Fibroblast of lung (primary cell): ENCODE measurements at regions not wholly inside any gene's neighbourhood (a gene's known extent, or its start where the extent isn't known, plus 50 kb on each side); places are given as distances from the start of the nearest gene placed in this dataset.

Source experiments
- DNase-seq, 2 donors: peaks; one replicate each; pipeline versions ENCODE4 v3.0.0 to v3.0.0-alpha.2; 2010; ENCODE audit warnings: low read depth in 2 of 2
- H2AFZ ChIP-seq: 2 replicates; pipeline ENCODE4 v1.5.1; 2012; ENCODE audit warnings: low read length, control low read depth, inconsistent platforms
- H3K27ac ChIP-seq: 2 replicates; pipeline ENCODE4 v1.5.1; 2011; ENCODE audit warnings: low read length, control low read depth; ENCODE audit not compliant: insufficient read depth
- H3K27me3 ChIP-seq: 2 replicates; pipeline ENCODE4 v1.5.1; 2011; ENCODE audit warnings: mild to moderate bottlenecking, low read length; ENCODE audit not compliant: control insufficient read depth, insufficient read depth
- H3K36me3 ChIP-seq: 2 replicates; pipeline ENCODE4 v1.5.1; 2011; ENCODE audit warnings: low read length; ENCODE audit not compliant: control insufficient read depth, insufficient read depth
- H3K4me1 ChIP-seq: 2 replicates; pipeline ENCODE4 v1.5.1; 2011; ENCODE audit warnings: low read length; ENCODE audit not compliant: control insufficient read depth, insufficient read depth; ENCODE audit errors: extremely low read depth
- H3K4me2 ChIP-seq: 2 replicates; pipeline ENCODE4 v1.5.1; 2011; ENCODE audit warnings: low read length, control low read depth; ENCODE audit not compliant: insufficient read depth; ENCODE audit errors: extremely low read depth
- H3K4me3 ChIP-seq, 4 experiments: fragments of 200-600 bp in 1 of 4; sonication (generic) in 1 of 4; replicated peaks in 1 of 4; 2 replicates each; pipeline ENCODE4 v1.5.1; 2011 to 2016; ENCODE audit warnings: low read length in 4 of 4, low read depth in 3 of 4, mild to moderate bottlenecking in 3 of 4, control low read depth in 2 of 4, inconsistent platforms in 1 of 4, mixed read lengths in 1 of 4; ENCODE audit not compliant: insufficient read depth in 1 of 4; ENCODE audit errors: control extremely low read depth in 1 of 4
- H3K79me2 ChIP-seq: 2 replicates; pipeline ENCODE4 v1.5.1; 2012; ENCODE audit warnings: mild to moderate bottlenecking, low read length, inconsistent platforms; ENCODE audit not compliant: control insufficient read depth, insufficient read depth
- H3K9ac ChIP-seq: 2 replicates; pipeline ENCODE4 v1.5.1; 2011; ENCODE audit warnings: mild to moderate bottlenecking, low read length, control low read depth; ENCODE audit not compliant: insufficient read depth
- H3K9me3 ChIP-seq: 2 replicates; pipeline ENCODE4 v1.5.1; 2012; ENCODE audit warnings: low read depth, low read length; ENCODE audit not compliant: control insufficient read depth, insufficient read depth
- H4K20me1 ChIP-seq: 2 replicates; pipeline ENCODE4 v1.5.1; 2011; ENCODE audit warnings: low read length; ENCODE audit not compliant: control insufficient read depth, insufficient read depth; ENCODE audit errors: extremely low read depth
- CTCF ChIP-seq, 2 donors: IDR thresholded peaks in 1 of 2; conservative IDR thresholded peaks in 1 of 2; 1 replicate in 1 of 2; 2 replicates in 1 of 2; pipeline ENCODE4 v1.5.1; 2011 to 2012; ENCODE audit warnings: low read length in 2 of 2, control low read depth in 1 of 2, inconsistent platforms in 1 of 2, low read depth in 1 of 2, mild to moderate bottlenecking in 1 of 2
- EZH2 ChIP-seq: IDR thresholded peaks from 2 replicates; pipeline ENCODE4 v1.5.1; 2012; ENCODE audit warnings: low read length, control low read depth, mild to moderate bottlenecking; ENCODE audit errors: missing control alignments

GRCh38 chr3:95718168-95718567 lies 1096.2 kb upstream of the EPHA6 start:
- no peaks in the 10 kb centered on the region for H3K79me2 ChIP-seq
- H2AFZ ChIP-seq: no peak overlapping the region
- H3K4me3 ChIP-seq: no peak overlapping the region
- no peaks in the 10 kb centered on the region for H3K4me1 ChIP-seq
- no peak for DNase-seq
- H4K20me1 ChIP-seq: no peaks in the 10 kb centered on the region
- H3K27ac ChIP-seq: no peak overlapping the region
- H3K4me2 ChIP-seq: no peak overlapping the region
- H3K9ac ChIP-seq: no peak overlapping the region
- no peaks in the 10 kb centered on the region for H3K9me3 ChIP-seq
- TF ChIP-seq EZH2 (no peak), CTCF (conservative IDR thresholded peaks at IDR 0.05 in 1 of 2, IDR thresholded peaks at IDR 0.05 in 1 of 2; ENCODE audit: low read depth in 1 of 2, low read length in 2 of 2) (no peak)
- H3K27me3 ChIP-seq: no peaks in the 10 kb centered on the region
- H3K36me3 ChIP-seq: no peaks in the 10 kb centered on the region

GRCh38 chr3:95719481-95719880 lies 1094.9 kb upstream of the EPHA6 start:
- H3K4me1 ChIP-seq: no peaks in the 10 kb centered on the region
- H3K27ac ChIP-seq: no peak overlapping the region

GRCh38 chr3:95721938-95722337 lies 1092.5 kb upstream of the EPHA6 start:
- no peak overlapping the region for H3K27ac ChIP-seq
- no peak overlapping the region for H3K9ac ChIP-seq
- H3K36me3 ChIP-seq: no peaks in the 10 kb centered on the region
- H3K4me1 ChIP-seq: no peaks in the 10 kb centered on the region
- TF ChIP-seq CTCF (conservative IDR thresholded peaks at IDR 0.05 in 1 of 2, IDR thresholded peaks at IDR 0.05 in 1 of 2; ENCODE audit: low read depth in 1 of 2, low read length in 2 of 2) (no peak), EZH2 (no peak)
- no peak overlapping the region for H3K4me3 ChIP-seq
- H3K27me3 ChIP-seq: no peaks in the 10 kb centered on the region
- no peak overlapping the region for H3K4me2 ChIP-seq
- H4K20me1 ChIP-seq: no peaks in the 10 kb centered on the region
- no peaks in the 10 kb centered on the region for H3K79me2 ChIP-seq
- no peak for DNase-seq
- H2AFZ ChIP-seq: no peak overlapping the region
- no peaks in the 10 kb centered on the region for H3K9me3 ChIP-seq

More at GRCh38 chr3:95719481-95719880, 1094.9 kb upstream of the EPHA6 start:
- DNase-seq: no peak
- Histone ChIP-seq H3K4me3 (no peak overlapping the region), H3K9ac (no peak overlapping the region), H3K27me3 (no peaks in the 10 kb centered on the region), H4K20me1 (no peaks in the 10 kb centered on the region), H3K4me2 (no peak overlapping the region), H2AFZ (no peak overlapping the region), H3K36me3 (no peaks in the 10 kb centered on the region), H3K9me3 (no peaks in the 10 kb centered on the region), H3K79me2 (no peaks in the 10 kb centered on the region)
- no peak for TF ChIP-seq CTCF (conservative IDR thresholded peaks at IDR 0.05 in 1 of 2, IDR thresholded peaks at IDR 0.05 in 1 of 2; ENCODE audit: low read depth in 1 of 2, low read length in 2 of 2)
- no peak for TF ChIP-seq EZH2
